A673 (cell line): ENCODE measurements at regions not wholly inside any gene's neighbourhood (a gene's known extent, or its start where the extent isn't known, plus 50 kb on each side); places are given as distances from the start of the nearest gene placed in this dataset.

Experiments used
- EZH2 ChIP-seq: fragments of 200-600 bp; sonication (generic); IDR thresholded peaks from 2 replicates; pipeline ENCODE4 v1.6.1; 2017; ENCODE audit warnings: borderline replicate concordance, low read depth, mild to moderate bottlenecking, mixed read lengths, antibody characterized with exemption, low read length; ENCODE audit not compliant: poor library complexity, severe bottlenecking
- TF ChIP-seq, protein P1 (sequence below): fragments of 300-800, 200-600 bp; sonication (generic); conservative IDR thresholded peaks from 2 replicates; pipeline ENCODE4 v1.5.1; 2017; ENCODE audit warnings: low read depth, mild to moderate bottlenecking, antibody characterized with exemption, low read length, moderate library complexity, mixed read lengths

DNA sequence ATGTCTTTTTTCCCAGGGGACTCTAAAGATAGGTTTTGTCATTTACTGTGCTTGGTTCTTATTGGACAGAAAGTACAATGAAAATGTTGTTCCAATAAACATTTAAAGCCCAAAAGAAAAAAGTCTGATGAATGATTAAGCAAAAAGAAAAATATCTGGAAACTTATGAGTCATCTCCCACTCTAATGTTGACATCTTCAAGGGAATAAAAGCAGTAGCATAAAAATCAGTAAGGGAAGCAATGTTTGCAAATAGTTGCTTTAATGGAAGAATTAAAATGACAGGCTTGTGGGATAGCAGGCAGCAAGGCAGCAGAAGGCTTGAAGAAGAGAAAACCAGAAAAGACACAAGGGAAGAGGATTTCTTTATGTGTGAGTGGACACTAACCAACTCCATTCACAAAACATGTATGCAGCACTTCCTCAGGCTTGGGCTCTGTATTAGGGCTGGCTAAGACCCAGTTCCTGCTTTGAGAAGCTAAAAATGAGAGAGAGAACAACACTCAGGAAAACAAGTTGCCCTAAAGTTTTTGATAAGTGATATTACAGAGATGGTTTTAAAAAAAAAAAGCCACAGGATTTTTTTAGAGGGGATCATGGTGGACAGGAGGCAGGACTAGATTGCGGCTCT, 263.2 kb upstream of the NT5E start:
- TF ChIP-seq EZH2, result no peak
- TF ChIP-seq, protein P1, sequence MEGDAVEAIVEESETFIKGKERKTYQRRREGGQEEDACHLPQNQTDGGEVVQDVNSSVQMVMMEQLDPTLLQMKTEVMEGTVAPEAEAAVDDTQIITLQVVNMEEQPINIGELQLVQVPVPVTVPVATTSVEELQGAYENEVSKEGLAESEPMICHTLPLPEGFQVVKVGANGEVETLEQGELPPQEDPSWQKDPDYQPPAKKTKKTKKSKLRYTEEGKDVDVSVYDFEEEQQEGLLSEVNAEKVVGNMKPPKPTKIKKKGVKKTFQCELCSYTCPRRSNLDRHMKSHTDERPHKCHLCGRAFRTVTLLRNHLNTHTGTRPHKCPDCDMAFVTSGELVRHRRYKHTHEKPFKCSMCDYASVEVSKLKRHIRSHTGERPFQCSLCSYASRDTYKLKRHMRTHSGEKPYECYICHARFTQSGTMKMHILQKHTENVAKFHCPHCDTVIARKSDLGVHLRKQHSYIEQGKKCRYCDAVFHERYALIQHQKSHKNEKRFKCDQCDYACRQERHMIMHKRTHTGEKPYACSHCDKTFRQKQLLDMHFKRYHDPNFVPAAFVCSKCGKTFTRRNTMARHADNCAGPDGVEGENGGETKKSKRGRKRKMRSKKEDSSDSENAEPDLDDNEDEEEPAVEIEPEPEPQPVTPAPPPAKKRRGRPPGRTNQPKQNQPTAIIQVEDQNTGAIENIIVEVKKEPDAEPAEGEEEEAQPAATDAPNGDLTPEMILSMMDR, result no peak
